ENCODE measurements at regions not wholly inside any gene's neighbourhood (a gene's known extent, or its start where the extent isn't known, plus 50 kb on each side); places are given as distances from the start of the nearest gene placed in this dataset.

- intact Hi-C loops (cut with micrococcal nuclease) = no loop called here
- ATAC-seq = no peak
- Histone ChIP-seq H3K9ac (ENCODE audit: low read length) (no peak overlapping the region), H2AFZ (ENCODE audit: low read depth, low read length, poor library complexity, severe bottlenecking) (no peak overlapping the region), H3K9me2 (ENCODE audit: insufficient read depth) (no peaks in the 10 kb centered on the region), H3K27ac (ENCODE audit: low read depth, low read length) (no peak overlapping the region), H3K9me3 (ENCODE audit: control insufficient read depth in 1 of 2, insufficient read depth in 1 of 2, low read depth in 1 of 2, low read length in 2 of 2) (no peaks in the 10 kb centered on the region), H3K4me3 (replicated peaks in 1 of 2; ENCODE audit: low read depth in 1 of 2, low read length in 2 of 2) (no peak overlapping the region), H3K36me3 (ENCODE audit: control insufficient read depth in 1 of 2, insufficient read depth in 2 of 2, low read length in 2 of 2) (no peaks in the 10 kb centered on the region), H3K4me2 (ENCODE audit: low read length) (no peak overlapping the region), H4K20me1 (ENCODE audit: insufficient read depth) (no peaks in the 10 kb centered on the region), H3K27me3 (ENCODE audit: insufficient read depth, low read length) (no peaks in the 10 kb centered on the region), H3K4me1 (ENCODE audit: control insufficient read depth in 1 of 2, insufficient read depth in 2 of 2, low read length in 2 of 2) (no peaks in the 10 kb centered on the region), H3K79me2 (ENCODE audit: insufficient read depth, low read length) (no peaks in the 10 kb centered on the region)
- no TSS peak for BruUV-seq (replicated peaks)
- no peak for DNase-seq (ENCODE audit: low read depth, low spot score)
- RAD21 ChIA-PET (ENCODE audit: low non-redundant PET in 1 of 2, low total read pairs in 2 of 2, uncharacterized antibody in 2 of 2, unreplicated experiment in 2 of 2) = no interaction called here
- CTCF ChIA-PET = interaction anchor here (1.0 kb wide), 1 partner anchor 252 kb away, joined by 3 read pairs; no protein-coding TSS in a partner anchor
- POLR2A ChIA-PET = no interaction called here
- TF ChIP-seq MAX (IDR thresholded peaks at IDR 0.05) (no peak), ZNF274 (IDR thresholded peaks at IDR 0.05; ENCODE audit: low read depth, low read length) (no peak)
Measured at GRCh38 chr6:106727480-106728149, 98.2 kb downstream of the QRSL1 start.

- Histone ChIP-seq H3K79me2 (ENCODE audit: insufficient read depth, low read length) (no peaks in the 10 kb centered on the region), H3K9ac (ENCODE audit: low read length) (no peak overlapping the region), H3K9me3 (ENCODE audit: control insufficient read depth in 1 of 2, insufficient read depth in 1 of 2, low read depth in 1 of 2, low read length in 2 of 2) (no peaks in the 10 kb centered on the region), H4K20me1 (ENCODE audit: insufficient read depth) (no peaks in the 10 kb centered on the region), H3K4me1 (ENCODE audit: control insufficient read depth in 1 of 2, insufficient read depth in 2 of 2, low read length in 2 of 2) (peaks cover 0 to 9% of the 10 kb centered on the region in 2 experiments; a peak in 2 of 4 replicates), H3K4me2 (ENCODE audit: low read length) (no peak overlapping the region), H3K27me3 (ENCODE audit: insufficient read depth, low read length) (no peaks in the 10 kb centered on the region), H3K9me2 (ENCODE audit: insufficient read depth) (no peaks in the 10 kb centered on the region), H3K27ac (ENCODE audit: low read depth, low read length) (no peak overlapping the region), H2AFZ (ENCODE audit: low read depth, low read length, poor library complexity, severe bottlenecking) (no peak overlapping the region), H3K36me3 (ENCODE audit: control insufficient read depth in 1 of 2, insufficient read depth in 2 of 2, low read length in 2 of 2) (no peaks in the 10 kb centered on the region), H3K4me3 (replicated peaks in 1 of 2; ENCODE audit: low read depth in 1 of 2, low read length in 2 of 2) (no peak overlapping the region)
- ChIA-PET POLR2A (no interaction called here), RAD21 (ENCODE audit: low non-redundant PET in 1 of 2, low total read pairs in 2 of 2, uncharacterized antibody in 2 of 2, unreplicated experiment in 2 of 2) (no interaction called here), CTCF (no interaction called here)
- BruUV-seq (replicated peaks) = no TSS peak
- TF ChIP-seq ELF1 (IDR thresholded peaks at IDR 0.05; ENCODE audit: borderline replicate concordance, low read depth) = no peak
- TF ChIP-seq POLR2A (IDR thresholded peaks at IDR 0.05; ENCODE audit: borderline replicate concordance, extremely low read depth, insufficient read depth, insufficient read length) = no peak
- no peak for TF ChIP-seq ZBTB33 (IDR thresholded peaks at IDR 0.05; ENCODE audit: extremely low read depth, insufficient replicate concordance, low read length)
- TF ChIP-seq CBX3 (IDR thresholded peaks at IDR 0.05; ENCODE audit: low read depth) = no peak
- TF ChIP-seq RAD21 (IDR thresholded peaks at IDR 0.05; ENCODE audit: low read depth) = no peak
- TF ChIP-seq EZH2phosphoT487 (IDR thresholded peaks at IDR 0.05; ENCODE audit: borderline replicate concordance) = no peak
- TF ChIP-seq TCF7L2 (IDR thresholded peaks at IDR 0.05; ENCODE audit: borderline replicate concordance, extremely low read depth, insufficient read depth, insufficient read length) = no peak
- no peak for TF ChIP-seq SP1 (IDR thresholded peaks at IDR 0.05; ENCODE audit: low read depth)
- no peak for TF ChIP-seq ATF3 (IDR thresholded peaks at IDR 0.05)
- no peak for TF ChIP-seq CEBPB (IDR thresholded peaks at IDR 0.05; ENCODE audit: low read depth)
- TF ChIP-seq SIN3A (IDR thresholded peaks at IDR 0.05; ENCODE audit: low read depth) = no peak
- TF ChIP-seq ZNF274 (IDR thresholded peaks at IDR 0.05; ENCODE audit: low read depth, low read length) = no peak
- TF ChIP-seq FOSL1 (IDR thresholded peaks at IDR 0.05; ENCODE audit: low read depth) = no peak
- intact Hi-C loops (cut with micrococcal nuclease) = no loop called here
- ATAC-seq = no peak
- no peak for DNase-seq (ENCODE audit: low read depth, low spot score)
Measured at GRCh38 chr6:106724848-106725247, 95.5 kb downstream of the QRSL1 start.
